HG03575 (cell line): ENCODE measurements at regions not wholly inside any gene's neighbourhood (a gene's known extent, or its start where the extent isn't known, plus 50 kb on each side); places are given as distances from the start of the nearest gene placed in this dataset.
"Not testable (repeated sequence)": the region's sequence is repeated elsewhere in the genome, so short reads cannot be mapped to it uniquely, and the experiment has no call there.

Experiments used
- ATAC-seq: cut with Tn5 transposase; IDR thresholded peaks from one replicate; pipeline ENCODE4 v1.9.1; 2021; ENCODE audit not compliant: unreplicated experiment, insufficient number of reproducible peaks, low FRiP score; ENCODE audit errors: extremely low read depth

GRCh38 chr6:106807947-106808611, 166.4 kb downstream of the CD24 start:
- no peak for ATAC-seq

- not testable (repeated sequence) for ATAC-seq
Measured at GRCh38 chr6:106806253-106806652, 168.3 kb downstream of the CD24 start.

GRCh38 chr6:106805771-106806170, 168.8 kb downstream of the CD24 start:
- no peak for ATAC-seq

GRCh38 chr6:106804346-106805335, 169.9 kb downstream of the CD24 start:
- no peak for ATAC-seq

- ATAC-seq = no peak
Measured at GRCh38 chr6:106803188-106803587, 171.3 kb downstream of the CD24 start.

- no peak for ATAC-seq
Measured at GRCh38 chr6:106802139-106802538, 172.4 kb downstream of the CD24 start.

- ATAC-seq = no peak
Measured at GRCh38 chr6:106801256-106801655, 171.9 kb downstream of the QRSL1 start.

- no peak for ATAC-seq
Measured at GRCh38 chr6:106800379-106800778, 171.0 kb downstream of the QRSL1 start.

GRCh38 chr6:106799031-106799894, 169.9 kb downstream of the QRSL1 start:
- ATAC-seq = no peak

GRCh38 chr6:106797186-106797585, 167.8 kb downstream of the QRSL1 start:
- ATAC-seq = no peak

- ATAC-seq = no peak
Measured at GRCh38 chr6:106796781-106797180, 167.4 kb downstream of the QRSL1 start.

- no peak for ATAC-seq
Measured at GRCh38 chr6:106794129-106794528, 164.8 kb downstream of the QRSL1 start.

GRCh38 chr6:106792536-106793236, 163.3 kb downstream of the QRSL1 start:
- ATAC-seq = no peak

- no peak for ATAC-seq
Measured at GRCh38 chr6:106790935-106791334, 161.6 kb downstream of the QRSL1 start.

- no peak for ATAC-seq
Measured at GRCh38 chr6:106790149-106790770, 160.9 kb downstream of the QRSL1 start.

- no peak for ATAC-seq
Measured at GRCh38 chr6:106789428-106790148, 160.2 kb downstream of the QRSL1 start.

GRCh38 chr6:106788761-106789160, 159.4 kb downstream of the QRSL1 start:
- ATAC-seq = no peak
